Parathyroid adenoma (tissue), 2 donors: ENCODE measurements at regions not wholly inside any gene's neighbourhood (a gene's known extent, or its start where the extent isn't known, plus 50 kb on each side); places are given as distances from the start of the nearest gene placed in this dataset.

Source experiments
- H2AFZ ChIP-seq: fragments of 300-600 bp; sonication (generic); one replicate; pipeline ENCODE4 v1.7.0; 2017; ENCODE audit warnings: antibody characterized with exemption, mild to moderate bottlenecking
- H3K27ac ChIP-seq: fragments of 300-600 bp; sonication (generic); one replicate; pipeline ENCODE4 v1.7.0; 2017
- H3K27me3 ChIP-seq: fragments of 300-600 bp; sonication (generic); one replicate; pipeline ENCODE4 v1.7.0; 2017; ENCODE audit warnings: low read length; ENCODE audit not compliant: control insufficient read depth, insufficient read depth
- H3K36me3 ChIP-seq: fragments of 300-600 bp; sonication (generic); one replicate; pipeline ENCODE4 v1.7.0; 2017; ENCODE audit warnings: low read length; ENCODE audit not compliant: control insufficient read depth, insufficient read depth
- H3K4me1 ChIP-seq: fragments of 300-600 bp; sonication (generic); one replicate; pipeline ENCODE4 v1.7.0; 2017; ENCODE audit warnings: control low read depth
- H3K4me2 ChIP-seq: fragments of 300-600 bp; sonication (generic); one replicate; pipeline ENCODE4 v1.7.0; 2017; ENCODE audit warnings: low read length
- H3K4me3 ChIP-seq: fragments of 300-600 bp; sonication (generic); one replicate; pipeline ENCODE4 v1.7.0; 2017; ENCODE audit warnings: low read depth, low read length
- H3K79me2 ChIP-seq: fragments of 300-600 bp; sonication (generic); one replicate; pipeline ENCODE4 v1.7.0; 2017; ENCODE audit warnings: control low read depth
- H3K9ac ChIP-seq: fragments of 300-600 bp; sonication (generic); one replicate; pipeline ENCODE4 v1.7.0; 2017; ENCODE audit warnings: mild to moderate bottlenecking
- H3K9me3 ChIP-seq: fragments of 300-600 bp; sonication (generic); one replicate; pipeline ENCODE4 v1.7.0; 2017; ENCODE audit warnings: low read length; ENCODE audit not compliant: control insufficient read depth
- TF ChIP-seq, protein P1 (sequence below): fragments of 300-600 bp; sonication (generic); IDR thresholded peaks from one replicate; pipeline ENCODE4 v1.7.0; 2017; ENCODE audit warnings: antibody characterized with exemption, mild to moderate bottlenecking
- donor health status: primary hyperparathyroidism.

DNA sequence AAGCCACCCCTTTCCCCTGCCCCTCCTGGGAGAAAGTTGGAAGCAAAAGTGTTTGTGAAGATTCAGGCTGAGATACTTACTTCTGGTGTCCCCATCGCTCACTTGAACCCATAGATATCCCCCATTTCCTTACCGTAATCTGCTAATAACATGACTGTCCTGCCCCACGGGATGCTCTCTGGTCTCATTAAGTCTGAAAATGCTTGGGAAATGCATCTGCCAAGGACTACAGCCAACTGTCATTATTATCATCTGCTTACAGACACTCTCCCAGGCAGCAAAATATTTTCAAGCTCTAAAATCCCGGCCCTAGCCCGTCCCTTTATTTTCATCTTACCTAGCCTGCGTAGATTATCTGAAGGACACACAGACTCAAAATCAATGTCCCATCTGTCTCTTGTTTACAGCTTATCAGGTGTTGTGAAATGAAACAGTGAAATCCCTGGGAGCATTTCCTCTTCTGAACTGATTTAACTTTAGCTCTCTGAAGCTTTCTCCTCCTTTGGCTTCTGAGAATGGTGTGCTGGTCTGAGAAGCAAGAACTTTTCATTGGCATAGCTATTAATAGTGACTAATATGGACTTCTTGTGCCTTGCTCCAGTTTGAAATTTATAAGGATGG, 126.9 kb upstream of the OSMR start:
- H3K9me3 ChIP-seq, result no peaks in the 10 kb centered on the region
- H3K4me1 ChIP-seq, result no peaks in the 10 kb centered on the region
- H3K27me3 ChIP-seq, result no peaks in the 10 kb centered on the region
- no peak overlapping the region for H3K9ac ChIP-seq
- no peak overlapping the region for H3K27ac ChIP-seq
- no peak overlapping the region for H3K4me2 ChIP-seq
- H2AFZ ChIP-seq, result no peak overlapping the region
- H3K36me3 ChIP-seq, result no peaks in the 10 kb centered on the region
- TF ChIP-seq, protein P1, sequence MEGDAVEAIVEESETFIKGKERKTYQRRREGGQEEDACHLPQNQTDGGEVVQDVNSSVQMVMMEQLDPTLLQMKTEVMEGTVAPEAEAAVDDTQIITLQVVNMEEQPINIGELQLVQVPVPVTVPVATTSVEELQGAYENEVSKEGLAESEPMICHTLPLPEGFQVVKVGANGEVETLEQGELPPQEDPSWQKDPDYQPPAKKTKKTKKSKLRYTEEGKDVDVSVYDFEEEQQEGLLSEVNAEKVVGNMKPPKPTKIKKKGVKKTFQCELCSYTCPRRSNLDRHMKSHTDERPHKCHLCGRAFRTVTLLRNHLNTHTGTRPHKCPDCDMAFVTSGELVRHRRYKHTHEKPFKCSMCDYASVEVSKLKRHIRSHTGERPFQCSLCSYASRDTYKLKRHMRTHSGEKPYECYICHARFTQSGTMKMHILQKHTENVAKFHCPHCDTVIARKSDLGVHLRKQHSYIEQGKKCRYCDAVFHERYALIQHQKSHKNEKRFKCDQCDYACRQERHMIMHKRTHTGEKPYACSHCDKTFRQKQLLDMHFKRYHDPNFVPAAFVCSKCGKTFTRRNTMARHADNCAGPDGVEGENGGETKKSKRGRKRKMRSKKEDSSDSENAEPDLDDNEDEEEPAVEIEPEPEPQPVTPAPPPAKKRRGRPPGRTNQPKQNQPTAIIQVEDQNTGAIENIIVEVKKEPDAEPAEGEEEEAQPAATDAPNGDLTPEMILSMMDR, result no peak
- no peaks in the 10 kb centered on the region for H3K79me2 ChIP-seq
- H3K4me3 ChIP-seq, result no peak overlapping the region

DNA sequence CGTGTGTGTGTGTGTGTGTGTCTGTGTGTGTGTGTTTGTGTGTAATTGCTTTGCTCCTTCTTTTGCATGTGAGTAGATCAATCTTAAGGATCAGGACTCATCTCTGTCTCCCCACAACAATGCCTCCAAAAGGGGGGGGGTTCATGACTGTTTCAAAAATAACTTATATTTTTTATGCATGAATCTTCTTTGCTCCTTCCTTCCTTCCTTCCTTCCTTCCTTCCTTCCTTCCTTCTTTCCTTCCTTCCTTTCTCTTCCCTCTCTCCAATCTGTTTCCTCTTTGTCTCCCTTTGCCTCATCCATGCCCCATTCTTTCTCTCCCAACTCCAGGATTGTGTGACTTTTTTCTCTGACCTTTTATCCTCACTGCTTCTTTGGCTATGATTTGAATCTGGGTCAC, 126.4 kb upstream of the OSMR start:
- Histone ChIP-seq H3K9ac (no peak overlapping the region), H3K9me3 (no peaks in the 10 kb centered on the region), H3K27ac (no peak overlapping the region), H2AFZ (no peak overlapping the region), H3K36me3 (no peaks in the 10 kb centered on the region), H3K27me3 (no peaks in the 10 kb centered on the region), H3K4me3 (no peak overlapping the region), H3K4me2 (no peak overlapping the region), H3K79me2 (no peaks in the 10 kb centered on the region), H3K4me1 (no peaks in the 10 kb centered on the region)
- TF ChIP-seq, protein P1, result no peak

DNA sequence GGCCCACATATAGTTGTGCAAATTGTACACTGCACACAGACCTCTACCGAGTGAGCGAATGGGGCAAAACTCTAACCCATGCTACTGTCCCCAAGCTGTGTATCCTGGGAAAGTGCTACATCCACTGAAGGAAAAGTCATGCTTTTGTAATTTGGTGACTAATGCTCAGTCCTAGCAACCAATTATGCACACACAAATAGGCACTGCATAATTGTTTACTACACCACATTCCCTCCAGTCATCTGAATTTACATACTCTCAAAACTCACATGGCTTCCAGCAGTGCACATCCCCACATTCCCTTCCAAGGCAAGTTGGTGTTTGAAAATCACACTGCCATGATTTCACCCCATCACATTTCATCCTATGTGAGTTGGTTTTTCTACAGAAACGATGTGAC, 125.9 kb upstream of the OSMR start:
- H3K27ac ChIP-seq, result no peak overlapping the region
- H2AFZ ChIP-seq, result no peak overlapping the region
- H3K36me3 ChIP-seq, result no peaks in the 10 kb centered on the region
- H3K4me2 ChIP-seq, result no peak overlapping the region
- H3K4me3 ChIP-seq, result no peak overlapping the region
- no peaks in the 10 kb centered on the region for H3K9me3 ChIP-seq
- TF ChIP-seq, protein P1, result no peak
- no peaks in the 10 kb centered on the region for H3K4me1 ChIP-seq
- H3K9ac ChIP-seq, result no peak overlapping the region
- H3K27me3 ChIP-seq, result no peaks in the 10 kb centered on the region
- H3K79me2 ChIP-seq, result no peaks in the 10 kb centered on the region

DNA sequence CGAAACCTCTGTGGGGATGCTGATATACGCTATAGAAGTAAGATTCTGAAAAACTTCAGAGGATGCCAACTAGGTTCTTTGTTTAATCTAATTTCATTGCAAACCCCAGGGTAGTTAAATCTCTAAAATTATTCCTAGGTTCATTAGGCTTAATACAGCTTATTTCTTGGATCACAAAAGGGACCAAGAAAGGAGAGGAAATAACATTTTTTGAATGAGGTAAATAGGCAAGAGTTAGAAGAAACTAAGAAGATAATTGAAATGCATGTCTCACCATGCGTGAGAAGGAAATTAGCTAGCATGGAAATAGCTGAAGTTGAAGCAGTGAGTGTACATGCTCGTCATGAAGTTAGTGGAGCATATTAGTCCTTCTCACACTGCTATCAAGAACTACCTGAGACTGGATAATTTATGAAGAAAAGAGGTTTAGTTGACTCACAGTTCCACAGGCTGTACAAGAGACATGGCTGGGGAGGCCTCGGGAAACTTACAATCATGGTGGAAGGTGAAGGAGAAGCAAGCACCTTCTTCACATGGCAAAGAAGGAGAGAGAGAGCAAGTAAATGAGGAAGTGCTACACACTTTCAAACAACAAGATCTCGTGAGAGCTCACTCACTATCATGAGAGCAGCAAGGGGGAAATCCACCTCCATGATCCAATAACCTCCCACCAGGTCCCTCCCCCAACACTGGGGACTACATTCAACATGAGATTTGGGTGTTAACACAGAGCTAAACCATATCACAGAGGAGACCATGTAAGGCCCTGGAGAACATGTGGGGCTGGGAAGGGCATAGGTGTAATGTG, 125.1 kb upstream of the OSMR start:
- no peaks in the 10 kb centered on the region for H3K36me3 ChIP-seq
- no peaks in the 10 kb centered on the region for H3K9me3 ChIP-seq
- no peak overlapping the region for H3K4me3 ChIP-seq
- H3K4me2 ChIP-seq, result no peak overlapping the region
- H3K4me1 ChIP-seq, result no peaks in the 10 kb centered on the region
- no peak overlapping the region for H3K9ac ChIP-seq
- TF ChIP-seq, protein P1, result no peak
- H3K27me3 ChIP-seq, result no peaks in the 10 kb centered on the region
- H3K27ac ChIP-seq, result no peak overlapping the region
- H3K79me2 ChIP-seq, result no peaks in the 10 kb centered on the region
- H2AFZ ChIP-seq, result no peak overlapping the region
